PFSK-1 (cell line): ENCODE measurements at regions not wholly inside any gene's neighbourhood (a gene's known extent, or its start where the extent isn't known, plus 50 kb on each side); places are given as distances from the start of the nearest gene placed in this dataset.

Experiments used
- FOXP2 ChIP-seq: optimal IDR thresholded peaks from 2 replicates; pipeline ENCODE3; 2011; ENCODE audit warnings: borderline replicate concordance, control low read depth, inconsistent platforms; ENCODE audit not compliant: insufficient read depth; ENCODE audit errors: extremely low read length, extremely low read depth
- POLR2AphosphoS5 ChIP-seq: IDR thresholded peaks from 2 replicates; pipeline ENCODE4 v1.6.1; 2012; ENCODE audit warnings: low read depth, mild to moderate bottlenecking, control low read depth, low read length, moderate library complexity
- SIN3A ChIP-seq: IDR thresholded peaks from 2 replicates; pipeline ENCODE4 v1.6.1; 2012; ENCODE audit warnings: mild to moderate bottlenecking, low read length, moderate library complexity, borderline replicate concordance; ENCODE audit not compliant: insufficient read depth
- TAF1 ChIP-seq: IDR thresholded peaks from 2 replicates; pipeline ENCODE4 v1.6.1; 2012; ENCODE audit warnings: low read length, control low read depth, borderline replicate concordance; ENCODE audit not compliant: insufficient read depth
- TF ChIP-seq, protein P1 (sequence below), 2 experiments: IDR thresholded peaks; 2 replicates each; pipeline versions ENCODE4 v1.6.1 to v1.8.0; 2011 to 2012; ENCODE audit warnings: low read depth in 2 of 2, low read length in 2 of 2, control low read depth in 1 of 2, inconsistent platforms in 1 of 2, mild to moderate bottlenecking in 1 of 2, moderate library complexity in 1 of 2; ENCODE audit not compliant: insufficient read depth in 1 of 2

DNA sequence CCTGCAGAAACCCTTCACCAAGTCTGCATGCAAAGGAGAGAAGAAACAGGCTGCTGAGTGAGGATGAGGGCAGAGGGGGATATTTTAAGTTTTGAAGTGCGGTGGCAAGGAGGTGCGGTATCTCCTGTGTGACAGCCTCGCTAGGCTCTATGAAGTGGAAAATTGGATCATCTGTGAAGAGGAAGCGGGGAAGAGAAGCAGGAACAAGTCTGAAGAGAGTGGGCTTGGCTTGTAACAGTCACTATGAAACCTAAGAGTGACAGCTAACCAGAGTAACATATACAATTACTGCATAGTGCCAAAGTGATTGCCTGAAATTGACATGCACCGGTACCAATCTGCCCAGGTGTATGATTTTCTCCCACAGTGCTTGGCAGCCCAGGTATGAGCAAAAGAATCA lies 287.5 kb upstream of the KLF14 start:
- TF ChIP-seq TAF1 = no peak
- no peak for TF ChIP-seq FOXP2

DNA sequence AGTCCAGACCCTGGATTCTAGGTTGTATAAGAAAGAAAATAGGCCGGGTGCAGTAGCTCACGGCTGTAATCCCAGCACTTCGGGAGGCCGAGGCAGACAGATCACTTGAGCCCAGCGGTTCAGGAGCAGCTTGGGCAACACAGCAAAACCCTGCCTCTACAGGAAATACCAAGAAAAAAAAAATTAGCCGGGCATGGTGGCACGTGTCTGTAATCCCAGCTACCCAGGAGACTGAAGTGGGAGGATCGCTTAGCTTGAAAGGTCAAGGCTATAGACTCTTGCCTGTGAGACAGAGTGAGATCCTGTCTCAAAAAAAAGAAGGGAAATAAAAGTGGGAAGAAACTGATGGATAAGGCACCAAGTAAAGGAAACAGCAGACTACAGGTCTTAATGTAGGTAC lies 287.9 kb upstream of the KLF14 start:
- TF ChIP-seq SIN3A = no peak

DNA sequence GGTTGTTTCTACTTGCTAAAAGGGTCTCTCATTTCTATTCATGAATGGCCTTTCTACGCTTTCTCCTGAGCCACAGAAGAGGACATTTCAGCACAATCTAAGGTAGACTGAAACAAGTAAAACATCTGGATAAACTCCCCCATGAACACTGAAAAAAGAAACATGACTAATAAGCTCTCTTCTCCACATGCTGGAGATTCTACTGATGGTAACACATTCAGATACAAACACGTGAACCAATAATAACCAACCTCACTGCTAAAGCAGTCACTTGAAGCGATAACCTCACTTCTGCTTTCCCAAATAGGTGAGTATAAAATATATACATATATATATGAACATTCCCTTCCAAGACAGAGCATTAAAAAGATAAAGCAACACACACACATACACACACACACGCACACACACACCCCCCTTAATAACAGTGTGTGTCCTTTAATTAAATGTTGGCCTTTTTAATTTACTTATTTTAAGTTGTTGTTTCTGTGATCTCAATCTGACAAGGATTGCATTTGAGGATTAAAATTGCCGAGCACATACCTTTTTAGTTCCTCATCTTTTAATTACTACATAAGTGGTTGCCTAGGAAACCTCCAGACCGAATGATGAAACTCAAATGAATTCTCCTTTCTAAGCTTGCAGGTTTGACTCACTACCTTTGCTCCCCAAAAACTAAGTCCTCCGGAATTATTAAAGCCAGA lies 292.4 kb upstream of the KLF14 start:
- TF ChIP-seq TAF1 (no peak), POLR2AphosphoS5 (no peak), FOXP2 (no peak), SIN3A (no peak)
- TF ChIP-seq, protein P1, sequence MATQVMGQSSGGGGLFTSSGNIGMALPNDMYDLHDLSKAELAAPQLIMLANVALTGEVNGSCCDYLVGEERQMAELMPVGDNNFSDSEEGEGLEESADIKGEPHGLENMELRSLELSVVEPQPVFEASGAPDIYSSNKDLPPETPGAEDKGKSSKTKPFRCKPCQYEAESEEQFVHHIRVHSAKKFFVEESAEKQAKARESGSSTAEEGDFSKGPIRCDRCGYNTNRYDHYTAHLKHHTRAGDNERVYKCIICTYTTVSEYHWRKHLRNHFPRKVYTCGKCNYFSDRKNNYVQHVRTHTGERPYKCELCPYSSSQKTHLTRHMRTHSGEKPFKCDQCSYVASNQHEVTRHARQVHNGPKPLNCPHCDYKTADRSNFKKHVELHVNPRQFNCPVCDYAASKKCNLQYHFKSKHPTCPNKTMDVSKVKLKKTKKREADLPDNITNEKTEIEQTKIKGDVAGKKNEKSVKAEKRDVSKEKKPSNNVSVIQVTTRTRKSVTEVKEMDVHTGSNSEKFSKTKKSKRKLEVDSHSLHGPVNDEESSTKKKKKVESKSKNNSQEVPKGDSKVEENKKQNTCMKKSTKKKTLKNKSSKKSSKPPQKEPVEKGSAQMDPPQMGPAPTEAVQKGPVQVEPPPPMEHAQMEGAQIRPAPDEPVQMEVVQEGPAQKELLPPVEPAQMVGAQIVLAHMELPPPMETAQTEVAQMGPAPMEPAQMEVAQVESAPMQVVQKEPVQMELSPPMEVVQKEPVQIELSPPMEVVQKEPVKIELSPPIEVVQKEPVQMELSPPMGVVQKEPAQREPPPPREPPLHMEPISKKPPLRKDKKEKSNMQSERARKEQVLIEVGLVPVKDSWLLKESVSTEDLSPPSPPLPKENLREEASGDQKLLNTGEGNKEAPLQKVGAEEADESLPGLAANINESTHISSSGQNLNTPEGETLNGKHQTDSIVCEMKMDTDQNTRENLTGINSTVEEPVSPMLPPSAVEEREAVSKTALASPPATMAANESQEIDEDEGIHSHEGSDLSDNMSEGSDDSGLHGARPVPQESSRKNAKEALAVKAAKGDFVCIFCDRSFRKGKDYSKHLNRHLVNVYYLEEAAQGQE (IDR thresholded peaks at IDR 0.05; ENCODE audit: insufficient read depth in 1 of 2, low read depth in 2 of 2, low read length in 2 of 2) = no peak

DNA sequence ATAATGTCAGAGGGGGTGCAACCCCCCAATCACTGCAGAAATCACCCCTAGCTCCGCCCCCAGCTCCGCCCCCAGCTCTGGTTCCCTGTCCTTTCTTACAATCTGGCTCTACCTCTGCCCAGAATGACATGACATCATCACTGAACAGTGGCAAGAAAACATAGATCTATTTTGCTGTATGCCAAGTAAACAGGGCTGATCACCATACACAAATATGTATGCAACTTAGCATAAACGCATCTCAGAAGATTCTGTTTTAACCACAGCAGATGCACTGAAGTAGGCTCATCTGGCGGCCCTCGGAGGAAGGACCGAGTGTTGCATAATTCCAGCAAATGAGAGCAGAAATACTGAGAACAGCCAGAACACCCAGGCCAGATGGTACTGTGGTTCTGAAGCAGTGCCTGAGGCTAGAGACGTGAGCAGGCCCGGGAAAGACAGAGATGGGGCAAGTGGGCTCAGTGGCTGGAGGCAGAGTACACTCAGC lies 293.3 kb upstream of the KLF14 start:
- TF ChIP-seq SIN3A (no peak), FOXP2 (no peak), TAF1 (no peak), POLR2AphosphoS5 (no peak)
- TF ChIP-seq, protein P1 (IDR thresholded peaks at IDR 0.05; ENCODE audit: insufficient read depth in 1 of 2, low read depth in 2 of 2, low read length in 2 of 2) = no peak

DNA sequence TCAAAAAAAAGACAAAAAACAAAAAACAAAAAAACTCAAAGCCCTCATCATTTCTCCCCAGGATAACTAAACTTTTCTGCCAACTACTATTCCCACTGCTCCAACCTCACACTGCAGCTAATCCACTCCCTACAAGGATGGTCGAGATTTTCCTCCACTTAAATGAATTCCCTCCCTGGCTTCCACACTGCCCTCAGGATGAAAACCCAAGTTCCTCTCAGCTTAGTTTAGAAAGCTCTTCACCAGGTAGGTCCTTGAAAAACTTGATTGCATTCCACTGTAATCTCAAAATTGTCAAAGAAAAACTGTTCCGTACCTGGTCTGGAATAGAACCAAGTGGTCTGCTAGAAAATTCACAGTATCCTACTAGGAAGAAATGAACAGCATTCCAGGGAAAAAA lies 294.3 kb upstream of the KLF14 start:
- TF ChIP-seq POLR2AphosphoS5 (no peak), SIN3A (no peak), FOXP2 (no peak), TAF1 (no peak)
- TF ChIP-seq, protein P1 (IDR thresholded peaks at IDR 0.05; ENCODE audit: insufficient read depth in 1 of 2, low read depth in 2 of 2, low read length in 2 of 2) = no peak

DNA sequence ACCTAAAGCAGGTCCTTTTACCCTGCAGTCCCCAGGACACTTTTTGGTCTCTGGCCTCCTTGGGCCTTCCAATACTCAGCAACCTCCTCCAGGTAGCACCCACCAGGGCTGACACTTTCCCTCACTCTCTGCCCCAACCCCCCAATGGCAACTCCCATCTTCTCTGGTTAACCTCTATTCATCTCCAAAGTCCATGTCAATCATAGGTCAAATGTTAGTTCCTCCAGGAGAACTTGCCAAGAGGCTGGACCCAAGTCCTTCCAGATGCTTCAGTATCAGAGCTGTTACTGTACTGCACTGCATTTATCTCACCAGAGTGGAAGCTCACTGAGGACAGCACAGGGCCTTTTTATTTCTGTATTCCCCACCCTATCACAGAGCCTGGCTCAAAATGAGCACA lies 295.0 kb upstream of the KLF14 start:
- TF ChIP-seq TAF1 (no peak), FOXP2 (no peak), SIN3A (no peak), POLR2AphosphoS5 (no peak)
- TF ChIP-seq, protein P1 (IDR thresholded peaks at IDR 0.05; ENCODE audit: insufficient read depth in 1 of 2, low read depth in 2 of 2, low read length in 2 of 2) = no peak
